ENCODE measurements at regions not wholly inside any gene's neighbourhood (a gene's known extent, or its start where the extent isn't known, plus 50 kb on each side); places are given as distances from the start of the nearest gene placed in this dataset.

DNA sequence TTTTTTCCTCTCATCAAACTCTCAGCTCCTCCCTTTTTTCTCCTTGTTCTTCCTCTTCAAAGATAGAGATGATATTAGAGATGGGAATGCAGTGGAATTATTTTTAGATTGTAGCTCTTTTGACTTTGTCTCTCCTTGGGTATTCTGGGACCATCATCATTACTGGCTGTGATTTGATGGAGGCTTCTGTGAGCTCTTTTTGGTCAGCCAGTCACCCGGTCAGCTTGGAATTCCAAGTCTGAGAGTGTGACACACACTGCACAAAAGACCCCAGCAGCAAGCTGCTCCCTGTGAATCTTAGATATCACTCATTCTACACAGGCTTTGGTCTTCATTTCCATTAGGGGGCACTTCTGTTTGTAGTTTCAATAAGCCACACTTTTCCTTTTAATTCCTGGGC, 51.6 kb upstream of the NEK7 start:
- H3K4me1 ChIP-seq (ENCODE audit: insufficient read depth, low read length) = peaks cover 19% of the 10 kb centered on the region
- ChIA-PET CTCF (ENCODE audit: partially characterized antibody) (no interaction called here), POLR2A (ENCODE audit: partially characterized antibody) (no interaction called here)
- H3K27ac ChIP-seq (ENCODE audit: low read depth, low read length) = no peak overlapping the region
- intact Hi-C loops (cut with micrococcal nuclease) = no loop called here
- Mint-ChIP-seq H3K27ac (no peak overlapping the region), H3K4me3 (no peak overlapping the region), H3K4me1 (peaks cover 6 to 16% (median 11%) of the 10 kb centered on the region in 4 donors), H3K27me3 (no peaks in the 10 kb centered on the region), H3K36me3 (no peaks in the 10 kb centered on the region), H3K9me3 (no peaks in the 10 kb centered on the region)
- no peaks in the 10 kb centered on the region for H3K9me3 ChIP-seq (ENCODE audit: control insufficient read depth in 1 of 2, low read length in 2 of 2)
- no peaks in the 10 kb centered on the region for H3K27me3 ChIP-seq (ENCODE audit: insufficient read depth, low read length)
- no peak for DNase-seq
- no peaks in the 10 kb centered on the region for H3K36me3 ChIP-seq (ENCODE audit: insufficient read depth, low read length)
- H3K4me3 ChIP-seq (ENCODE audit: low read length in 2 of 2) = no peak overlapping the region

GRCh38 chr1:198106011-198106410, 50.8 kb upstream of the NEK7 start:
- intact Hi-C loops (cut with micrococcal nuclease) = no loop called here
- CTCF ChIA-PET (ENCODE audit: partially characterized antibody) = no interaction called here
- POLR2A ChIA-PET (ENCODE audit: partially characterized antibody) = no interaction called here
- Histone ChIP-seq H3K4me1 (ENCODE audit: insufficient read depth, low read length) (peaks cover 19% of the 10 kb centered on the region), H3K36me3 (ENCODE audit: insufficient read depth, low read length) (no peaks in the 10 kb centered on the region), H3K9me3 (ENCODE audit: control insufficient read depth in 1 of 2, low read length in 2 of 2) (no peaks in the 10 kb centered on the region), H3K27me3 (ENCODE audit: insufficient read depth, low read length) (no peaks in the 10 kb centered on the region), H3K27ac (ENCODE audit: low read depth, low read length) (no peak overlapping the region), H3K4me3 (ENCODE audit: low read length in 2 of 2) (no peak overlapping the region)
- no peaks in the 10 kb centered on the region for H3K36me3 Mint-ChIP-seq
- no peak for DNase-seq
- H3K27me3 Mint-ChIP-seq = no peaks in the 10 kb centered on the region
- no peak overlapping the region for H3K4me3 Mint-ChIP-seq
- H3K4me1 Mint-ChIP-seq = peaks cover 6 to 16% (median 11%) of the 10 kb centered on the region in 4 donors
- H3K9me3 Mint-ChIP-seq = no peaks in the 10 kb centered on the region
- no peak overlapping the region for H3K27ac Mint-ChIP-seq

All from CD4-positive, alpha-beta memory T cell (primary cell).